Activated CD8-positive, alpha-beta memory T cell treated with anti-CD3 and anti-CD28 coated beads for 36 hours (primary cell): ENCODE measurements at regions not wholly inside any gene's neighbourhood (a gene's known extent, or its start where the extent isn't known, plus 50 kb on each side); places are given as distances from the start of the nearest gene placed in this dataset.

ENCODE experiments used
- CTCF ChIA-PET: fragments of 350-600 bp; sonication (Branson Sonifier 250); formaldehyde crosslinking; loops from one replicate; lab custom pipeline; 2021; ENCODE audit warnings: antibody characterized with exemption; lab: Charles Lee
- POLR2A ChIA-PET: fragments of 350-600 bp; sonication (Branson Sonifier 250); formaldehyde crosslinking; loops from one replicate; lab custom pipeline; 2021; ENCODE audit warnings: antibody characterized with exemption; lab: Charles Lee

DNA sequence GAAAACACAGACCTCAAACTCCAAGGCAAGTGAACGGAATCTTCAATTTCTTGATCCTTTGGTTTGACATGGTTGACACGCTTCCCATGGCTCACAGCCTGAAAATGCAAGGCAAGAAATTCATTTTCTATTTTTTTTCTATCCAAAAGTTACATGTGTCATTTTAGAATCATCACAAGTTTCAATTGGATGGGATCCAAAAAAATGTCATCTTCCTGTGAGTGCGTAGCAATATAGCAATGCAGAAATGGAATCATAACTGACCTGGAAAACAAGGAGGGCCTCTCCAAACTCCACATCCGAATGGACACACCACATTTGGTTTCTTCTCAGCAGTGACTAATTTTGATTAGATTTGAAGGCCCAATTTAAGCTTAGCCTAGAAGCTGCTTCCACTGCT is 175.8 kb upstream of the ATP11B start:
- CTCF ChIA-PET: interaction anchor here (0.7 kb wide), 1 partner anchor 38 kb away, joined by 6 read pairs; no protein-coding TSS in a partner anchor
- POLR2A ChIA-PET: no interaction called here

DNA sequence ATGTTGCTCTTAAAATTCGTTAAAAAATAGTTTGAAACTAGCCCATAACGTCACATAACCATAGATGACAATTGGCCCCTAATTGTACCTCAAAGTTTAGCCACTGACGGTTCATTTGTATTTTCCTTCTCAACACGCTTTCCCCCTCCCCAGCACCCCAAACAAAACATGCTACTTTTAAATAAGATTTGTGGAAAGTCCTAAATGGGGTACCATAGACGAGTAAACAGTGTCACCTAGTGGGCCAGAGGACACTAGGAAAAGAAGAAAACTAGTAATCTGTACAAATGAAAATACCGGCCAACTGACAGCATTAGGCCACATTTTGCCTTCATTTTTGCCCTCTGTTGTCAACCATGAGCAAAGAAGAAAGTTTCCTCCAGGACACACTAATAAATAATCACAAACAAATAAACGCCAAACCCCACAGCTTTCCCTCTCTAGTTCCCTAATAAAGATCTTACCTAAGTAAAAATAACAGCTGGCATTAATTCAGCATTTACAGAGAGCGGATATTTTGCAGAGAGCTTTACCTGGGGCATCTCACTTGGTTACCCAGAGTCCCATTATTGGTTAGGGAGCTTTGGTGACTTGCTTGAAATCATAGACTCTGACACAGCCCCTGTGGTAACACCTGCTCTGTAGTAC is 175.1 kb upstream of the ATP11B start:
- POLR2A ChIA-PET: no interaction called here

DNA sequence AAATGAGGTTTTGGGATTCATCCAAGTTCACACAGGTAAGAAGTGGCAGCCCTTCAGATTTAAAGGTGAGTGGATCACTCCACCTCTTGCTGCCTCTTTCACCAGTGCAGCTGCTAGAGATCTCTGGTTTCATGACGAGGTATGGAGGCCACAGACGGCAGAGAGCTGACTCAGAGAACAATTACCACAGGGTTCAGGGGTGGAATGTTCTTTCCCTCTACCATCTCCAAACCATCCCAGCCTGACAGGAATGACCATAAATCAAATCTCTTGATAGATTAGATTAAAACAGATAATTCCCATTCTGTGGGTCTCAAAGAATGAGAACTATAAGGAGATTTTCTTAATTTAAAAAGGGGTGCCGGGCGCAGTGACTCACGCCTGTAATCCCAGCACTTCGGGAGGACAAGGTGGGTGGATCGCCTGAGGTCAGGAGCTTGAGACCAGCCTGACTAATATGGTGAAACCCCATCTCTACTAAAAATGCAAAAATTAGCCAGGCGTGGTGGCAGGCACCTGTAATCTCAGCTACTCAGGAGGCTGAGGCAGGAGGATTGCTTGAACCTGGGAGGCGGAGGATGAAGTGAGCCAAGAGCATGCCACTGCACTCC is 174.2 kb upstream of the ATP11B start:
- ChIA-PET POLR2A (no interaction called here), CTCF (no interaction called here)

More for the DNA sequence above, 175.1 kb upstream of the ATP11B start:
- CTCF ChIA-PET: no interaction called here

DNA sequence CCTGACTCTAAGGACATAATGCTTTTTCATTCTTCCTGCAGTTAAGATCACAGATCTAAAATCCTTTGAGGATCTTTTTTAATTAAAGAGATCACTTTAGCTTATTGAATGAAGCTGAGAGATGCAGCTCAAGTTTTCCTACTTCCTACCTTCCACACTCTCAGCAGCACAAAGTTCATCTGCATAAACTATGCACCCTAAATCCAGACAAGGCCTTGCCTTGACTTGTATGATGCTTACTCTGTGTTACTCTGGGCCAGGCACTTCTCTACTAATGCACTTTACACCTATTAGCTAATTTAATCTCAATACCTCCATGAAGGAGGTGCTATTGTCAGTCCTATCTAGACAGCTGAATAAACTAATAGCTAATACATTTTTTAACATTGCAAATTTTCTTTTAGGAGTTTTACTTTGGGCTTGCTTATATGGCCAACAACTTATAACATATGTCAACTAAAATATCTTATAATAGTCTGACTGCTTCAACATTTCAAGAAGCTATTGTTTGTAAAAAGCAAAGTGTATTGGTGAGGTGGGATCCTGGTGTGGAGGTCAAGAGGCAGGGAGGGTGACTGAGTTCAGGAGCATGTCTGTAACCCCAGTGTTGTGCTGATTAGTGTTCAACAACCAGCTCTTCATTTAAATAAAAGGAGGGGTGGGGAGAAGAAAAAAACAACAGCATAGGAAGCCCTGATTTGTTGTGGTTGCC is 172.4 kb upstream of the ATP11B start:
- ChIA-PET POLR2A (no interaction called here), CTCF (no interaction called here)

DNA sequence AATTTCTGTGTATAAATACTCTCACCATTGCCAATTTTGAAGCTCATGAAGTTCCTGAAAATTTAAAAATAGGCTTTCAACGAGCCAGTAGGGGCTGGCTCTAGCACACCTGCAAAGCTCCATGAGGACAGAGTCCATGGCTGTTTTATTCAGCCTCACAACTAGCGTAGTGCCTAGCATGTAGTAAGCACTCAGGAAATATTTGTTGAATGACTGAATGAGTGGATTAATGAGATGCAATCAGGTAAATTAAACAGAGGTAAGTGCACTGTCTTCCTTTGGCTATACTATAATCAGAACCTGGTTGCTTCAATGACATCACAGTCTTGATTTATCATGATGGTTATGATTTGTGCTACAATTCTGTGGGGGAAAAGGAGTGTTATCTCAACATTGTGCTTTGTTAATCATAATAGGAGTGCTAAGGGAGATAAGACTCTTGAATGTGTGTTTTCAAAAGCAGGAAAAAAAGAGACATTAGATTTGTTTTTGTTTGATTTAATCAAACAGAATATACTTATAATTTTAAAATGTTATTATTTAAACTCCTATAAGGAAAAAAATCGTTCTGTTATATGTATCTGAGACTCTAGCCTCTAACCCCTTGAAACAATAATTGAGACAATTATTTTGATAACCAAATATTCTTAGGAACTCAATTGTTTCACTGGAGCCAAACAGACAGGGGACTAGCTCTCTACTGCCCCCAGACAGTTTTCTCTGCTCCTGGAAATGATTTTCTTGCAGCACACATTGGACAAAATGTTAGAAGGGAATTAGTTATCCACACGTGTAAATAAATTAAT is 171.7 kb upstream of the ATP11B start:
- ChIA-PET POLR2A (no interaction called here), CTCF (interaction anchor here (0.6 kb wide), 1 partner anchor 900 kb away, joined by 3 read pairs; no protein-coding TSS in a partner anchor)

DNA sequence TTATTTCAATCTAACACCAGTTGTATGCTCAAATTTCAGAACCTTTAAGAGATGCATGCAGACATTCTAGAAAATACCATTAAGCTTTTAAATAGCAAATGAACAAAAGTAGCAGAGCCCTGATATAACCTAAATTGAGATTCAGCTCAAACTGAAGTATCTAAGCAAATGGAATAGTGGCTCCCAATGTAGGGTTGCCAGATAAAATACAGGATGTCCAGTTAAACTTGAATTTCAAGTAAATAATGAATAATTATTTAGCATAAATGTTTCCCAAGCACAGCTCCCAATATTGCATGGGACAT is 171.1 kb upstream of the ATP11B start:
- CTCF ChIA-PET: interaction anchor here (0.6 kb wide), 1 partner anchor 900 kb away, joined by 3 read pairs; no protein-coding TSS in a partner anchor

DNA sequence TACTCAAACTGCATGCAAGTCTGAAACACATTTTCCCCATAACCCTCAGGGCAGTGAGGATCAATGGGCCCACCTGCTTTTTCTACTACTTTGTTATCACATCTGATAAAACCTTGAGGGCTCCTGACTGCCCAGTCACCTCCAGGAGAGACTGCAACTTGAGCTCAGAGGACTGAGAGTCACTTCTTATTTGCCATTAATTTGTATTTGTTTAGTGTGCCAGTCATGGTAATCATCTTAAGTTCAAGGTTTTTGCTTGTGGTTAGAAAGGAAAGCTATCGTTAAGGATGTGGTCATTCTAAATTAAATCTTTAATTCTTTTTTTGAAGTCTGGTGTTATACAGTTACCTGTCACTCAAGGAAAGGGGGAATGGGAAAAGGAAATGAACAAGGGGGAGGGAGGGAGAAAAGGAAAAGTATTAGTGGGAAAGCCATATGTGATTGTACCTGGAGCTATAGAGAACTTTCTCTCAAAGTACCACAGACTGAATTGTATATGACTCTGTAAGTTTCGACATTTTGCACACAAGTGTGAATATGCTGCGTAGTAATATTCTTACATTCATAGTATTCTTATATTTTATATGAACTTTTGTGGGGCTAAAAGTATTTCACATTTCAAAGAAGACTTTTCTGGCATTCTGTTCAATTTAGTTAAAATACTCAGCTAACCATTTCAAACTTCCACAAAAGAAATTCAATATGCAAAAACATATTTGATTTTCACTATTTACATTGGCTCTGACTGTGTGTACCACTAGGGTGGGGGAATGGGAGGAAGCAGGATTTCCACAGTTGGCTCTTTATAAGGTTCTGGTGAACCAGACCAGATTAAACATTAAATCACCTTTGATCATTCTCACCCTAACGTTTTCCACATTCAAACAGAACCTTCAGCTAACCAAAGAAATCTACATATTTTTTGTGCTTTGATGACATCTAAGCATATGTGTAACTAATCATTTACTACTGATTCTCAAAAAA is 166.5 kb upstream of the ATP11B start:
- CTCF ChIA-PET: no interaction called here

More for the DNA sequence above, 171.1 kb upstream of the ATP11B start:
- POLR2A ChIA-PET: no interaction called here

DNA sequence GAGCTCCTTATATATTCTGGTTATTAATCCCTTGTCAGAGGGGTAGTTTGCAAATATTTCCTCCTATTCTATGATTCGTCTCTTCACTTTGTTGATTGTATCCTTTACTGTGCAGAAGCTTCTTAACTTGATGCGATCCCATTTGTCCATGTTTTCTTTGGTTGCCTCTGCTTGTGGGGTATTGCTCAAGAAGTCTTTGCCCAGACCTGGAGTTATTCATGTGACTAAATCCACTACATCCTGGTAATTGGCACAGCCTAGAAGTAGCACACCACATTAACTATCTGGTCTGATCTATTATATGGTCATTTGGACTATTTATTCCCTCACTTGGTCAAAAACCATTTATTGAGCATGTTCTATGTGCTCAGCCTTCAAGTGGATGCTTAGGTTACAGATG is 164.8 kb upstream of the ATP11B start:
- ChIA-PET POLR2A (no interaction called here), CTCF (no interaction called here)

More for the DNA sequence above, 166.5 kb upstream of the ATP11B start:
- POLR2A ChIA-PET: no interaction called here

DNA sequence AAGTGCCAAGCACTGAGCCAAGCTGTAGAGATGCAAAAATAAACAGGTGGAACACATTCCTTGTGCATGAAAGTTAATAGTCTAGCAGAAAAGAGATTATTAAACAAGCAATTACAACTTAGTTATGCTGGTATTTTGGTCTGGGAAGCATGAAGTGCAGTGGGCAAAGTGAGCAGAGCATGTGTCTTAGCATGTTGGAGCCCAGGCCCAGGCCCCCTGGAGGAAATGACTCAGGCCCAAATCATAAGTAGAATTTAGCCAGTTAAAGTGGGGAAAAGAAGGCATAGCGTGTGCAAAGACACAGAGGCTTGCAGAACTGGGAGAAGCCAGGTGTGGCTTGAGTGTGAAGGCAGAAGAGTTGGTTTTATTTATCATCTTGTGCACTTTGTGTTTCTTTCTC is 163.8 kb upstream of the ATP11B start:
- POLR2A ChIA-PET: no interaction called here
- CTCF ChIA-PET: no interaction called here

DNA sequence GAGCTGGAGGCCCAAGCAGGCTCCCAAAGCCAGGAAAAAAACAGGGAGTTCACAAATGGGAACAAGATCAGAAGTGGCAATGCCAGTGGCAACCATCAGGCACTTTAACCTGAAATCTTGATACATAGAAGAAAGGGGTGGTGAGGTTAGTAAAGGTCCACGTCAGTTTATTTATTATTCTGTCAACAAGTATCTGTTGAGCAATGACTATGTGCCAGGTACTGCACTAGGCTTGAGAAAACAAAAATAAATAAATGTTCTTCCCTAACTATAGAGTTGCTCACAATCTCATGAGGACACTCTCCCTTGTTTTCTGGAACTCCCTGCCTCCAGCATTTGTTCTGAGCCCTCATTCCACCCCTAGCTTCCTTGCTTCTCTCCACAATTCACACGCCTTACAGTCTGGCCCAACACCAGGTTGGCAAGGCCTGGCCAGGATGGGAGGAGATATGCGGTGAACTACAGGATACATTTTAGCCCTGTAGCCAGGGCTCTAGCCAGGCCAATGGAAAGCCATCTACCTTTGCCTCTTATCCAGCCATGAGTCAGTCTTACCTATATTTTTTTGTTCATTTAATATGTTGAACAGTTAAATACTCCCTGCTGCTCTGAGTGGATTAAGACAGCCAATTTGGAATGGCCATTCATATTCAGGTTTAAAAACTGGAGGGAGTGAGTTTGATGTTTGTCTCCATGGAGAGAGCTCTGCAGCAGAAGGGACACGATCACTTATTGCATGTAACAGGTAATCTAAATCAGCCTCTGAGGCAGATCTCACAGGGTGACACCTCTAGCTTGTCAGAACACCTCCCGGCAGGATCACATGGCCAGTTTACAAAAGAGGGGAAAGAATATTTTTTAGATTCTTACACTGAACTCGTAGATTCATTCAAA is 161.9 kb upstream of the ATP11B start:
- ChIA-PET POLR2A (no interaction called here), CTCF (no interaction called here)

DNA sequence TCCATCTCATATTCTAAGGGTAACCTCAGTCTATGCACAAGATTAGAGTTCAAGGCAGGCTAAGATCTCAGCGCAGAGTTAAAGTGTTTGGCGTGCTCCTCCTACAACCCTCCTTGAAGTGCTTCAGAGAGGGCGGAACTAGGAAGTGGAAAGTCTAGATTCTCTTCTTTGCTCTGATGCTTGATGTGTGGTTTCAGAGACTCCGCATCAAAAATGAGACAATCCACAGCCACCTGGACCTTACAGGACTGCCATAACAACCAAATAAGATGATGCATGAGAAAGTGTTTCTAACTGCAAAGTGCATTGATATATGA is 161.3 kb upstream of the ATP11B start:
- POLR2A ChIA-PET: no interaction called here
- CTCF ChIA-PET: no interaction called here

DNA sequence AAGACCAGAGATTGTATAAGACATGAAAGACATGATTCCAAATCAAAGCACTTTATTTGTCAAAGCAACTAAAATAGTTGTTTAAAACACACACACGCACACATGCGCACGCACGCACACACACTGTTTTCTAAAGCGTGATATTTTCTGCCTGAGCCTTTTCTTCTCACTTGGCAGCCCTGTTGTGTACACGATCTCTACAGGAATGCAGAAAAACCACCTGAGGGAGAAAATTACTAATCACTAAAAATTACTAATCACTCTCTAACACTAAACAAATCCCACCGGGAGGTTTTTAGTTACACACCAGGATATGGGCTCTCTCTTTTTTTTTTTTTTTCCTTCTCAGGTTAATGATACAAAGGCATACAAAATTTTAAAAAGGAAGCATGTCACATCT is 160.1 kb upstream of the ATP11B start:
- CTCF ChIA-PET: no interaction called here

DNA sequence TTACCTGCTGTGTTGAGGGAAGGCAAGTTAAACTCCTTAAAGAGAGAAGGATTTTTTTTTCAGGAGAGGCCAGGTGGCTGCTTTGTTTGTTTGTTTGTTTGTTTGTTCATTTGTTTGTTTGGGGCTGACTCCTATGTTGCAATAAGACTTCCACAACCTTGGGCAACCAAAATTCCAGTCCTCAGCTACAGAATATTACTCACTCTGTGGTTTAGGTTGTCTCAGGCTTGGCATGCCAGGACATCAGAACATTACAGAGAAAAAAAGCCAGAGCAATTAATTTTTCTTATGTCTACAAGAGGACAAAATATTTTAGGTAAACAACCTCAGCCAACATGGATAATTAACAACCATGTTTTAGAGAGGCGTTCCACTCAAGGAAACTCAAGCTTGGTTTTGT is 156.7 kb upstream of the ATP11B start:
- ChIA-PET CTCF (no interaction called here), POLR2A (no interaction called here)

More for the DNA sequence above, 160.1 kb upstream of the ATP11B start:
- POLR2A ChIA-PET: no interaction called here

DNA sequence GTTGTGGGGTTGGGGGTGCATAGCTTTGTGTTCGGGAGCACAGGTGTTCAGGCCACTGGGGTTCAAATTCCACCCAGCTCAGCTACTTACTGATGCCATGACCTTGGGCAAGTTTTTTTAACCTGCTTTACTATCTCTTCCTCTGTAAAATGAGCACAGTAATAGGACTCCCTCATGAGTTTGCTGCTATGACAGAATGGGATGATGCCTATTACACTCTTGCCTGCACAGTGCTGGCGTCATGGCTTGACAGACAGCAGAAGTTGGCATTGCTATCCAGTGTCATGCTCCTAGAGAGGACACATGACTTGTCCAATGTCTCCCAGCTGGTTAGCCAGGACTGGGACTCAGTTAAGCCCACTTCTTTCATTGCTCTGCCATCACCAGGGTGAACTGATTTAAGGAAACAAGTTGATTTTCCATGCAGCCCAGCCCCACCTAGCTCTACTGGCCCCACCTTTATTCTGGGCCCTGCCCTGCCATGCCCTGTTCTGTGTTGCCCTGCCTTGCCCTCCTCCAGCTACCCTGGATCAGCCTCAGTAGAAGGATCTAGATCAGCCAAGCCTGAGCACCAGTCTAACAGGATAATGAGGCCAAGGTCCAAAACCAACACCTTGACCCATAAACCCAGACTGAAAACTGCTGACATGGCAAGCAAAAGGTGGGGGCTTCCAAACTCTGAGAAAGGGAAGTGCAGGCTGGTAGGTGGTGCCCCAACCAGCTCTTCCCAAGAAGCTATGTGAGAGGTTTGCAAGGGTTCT is 155.8 kb upstream of the ATP11B start:
- ChIA-PET POLR2A (no interaction called here), CTCF (interaction anchor here (1.1 kb wide), 1 partner anchor 12 kb away, joined by 3 read pairs; no protein-coding TSS in a partner anchor)

DNA sequence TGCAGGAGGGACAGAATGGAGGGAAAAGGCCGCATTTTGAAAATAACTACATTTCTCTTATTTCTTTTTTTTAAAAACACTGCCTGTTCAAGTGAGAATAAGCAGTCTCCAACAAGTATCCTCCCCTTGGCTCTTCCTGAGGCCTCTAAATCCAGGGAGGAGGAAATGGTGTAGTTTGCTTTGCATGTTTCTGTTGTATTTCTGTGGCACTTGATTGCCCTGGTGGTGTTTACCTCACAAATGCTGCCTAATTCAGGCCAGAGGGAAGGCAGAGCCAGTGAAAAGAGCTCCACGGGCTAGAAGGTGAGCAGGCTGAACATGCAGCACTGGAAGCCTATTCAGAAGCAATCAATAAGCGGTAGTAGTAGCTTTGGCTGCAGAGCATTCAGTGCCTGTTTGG is 149.3 kb upstream of the ATP11B start:
- POLR2A ChIA-PET: no interaction called here
- CTCF ChIA-PET: no interaction called here

DNA sequence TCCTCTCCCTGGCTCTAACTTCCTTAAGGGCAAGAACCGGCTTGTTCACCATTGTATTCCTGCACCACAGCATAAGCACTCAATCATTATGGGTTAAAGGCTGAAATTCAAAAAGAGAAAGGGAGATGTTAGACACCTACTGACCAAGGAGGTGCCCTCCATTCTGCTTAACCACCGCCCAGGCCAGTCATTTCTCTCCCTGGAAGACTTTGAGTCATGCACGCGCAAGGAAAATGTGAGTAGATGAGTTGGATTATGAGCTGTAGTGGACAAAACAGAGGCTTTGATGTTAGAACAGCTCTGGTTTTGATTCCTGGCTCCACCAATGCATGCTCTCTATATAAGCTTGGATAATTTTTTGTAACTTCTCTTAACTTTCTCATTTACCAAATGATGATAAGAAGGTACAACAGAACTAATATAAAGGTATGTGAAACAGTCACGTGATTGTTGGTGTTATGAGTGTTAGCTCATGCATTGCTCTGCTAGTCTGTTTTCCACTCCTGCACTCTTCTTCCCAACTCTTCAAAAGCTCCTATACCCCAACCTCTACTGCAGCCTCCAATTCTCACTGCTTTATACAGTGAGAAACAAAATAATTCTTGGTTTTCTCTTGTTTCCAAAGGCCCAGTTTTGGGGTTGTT is 148.4 kb upstream of the ATP11B start:
- POLR2A ChIA-PET: interaction anchor here (0.5 kb wide), 1 partner anchor 144 kb away, joined by 3 read pairs; no protein-coding TSS in a partner anchor
- CTCF ChIA-PET: interaction anchor here (0.6 kb wide), 1 partner anchor 1198 kb away, joined by 3 read pairs; no protein-coding TSS in a partner anchor
